Thoracic aorta (tissue), 2 donors: ENCODE measurements at regions not wholly inside any gene's neighbourhood (a gene's known extent, or its start where the extent isn't known, plus 50 kb on each side); places are given as distances from the start of the nearest gene placed in this dataset.

Source experiments
- ATAC-seq: fragments of 150-250 bp; one replicate; pipeline ENCODE4 v1.8.0; 2017; ENCODE audit warnings: low read depth; ENCODE audit not compliant: insufficient number of reproducible peaks, low FRiP score
- DNase-seq: peaks from one replicate; pipeline ENCODE4 v3.0.0-alpha.2; 2020; ENCODE audit warnings: low spot score
- H3K27ac ChIP-seq, 2 donors: fragments of 200-600 bp; sonication (generic); 1 replicate in 1 of 2; 2 replicates in 1 of 2; pipeline ENCODE4 v1.5.1; 2016; ENCODE audit warnings: mild to moderate bottlenecking in 2 of 2, moderate library complexity in 2 of 2
- H3K27me3 ChIP-seq: fragments of 200-600 bp; sonication (generic); replicated peaks from 2 replicates; pipeline ENCODE4 v1.6.0; 2016; ENCODE audit warnings: mild to moderate bottlenecking; ENCODE audit not compliant: insufficient read depth
- H3K36me3 ChIP-seq: fragments of 200-600 bp; sonication (generic); one replicate; pipeline ENCODE4 v1.5.1; 2016
- H3K4me1 ChIP-seq, 2 donors: fragments of 200-600 bp; sonication (generic); 1 replicate in 1 of 2; 2 replicates in 1 of 2; pipeline versions ENCODE4 v1.5.1 to v1.6.0; 2016; ENCODE audit warnings: low read depth in 2 of 2, mild to moderate bottlenecking in 1 of 2; ENCODE audit not compliant: control insufficient read depth in 1 of 2
- H3K4me3 ChIP-seq: fragments of 200-600 bp; sonication (generic); 2 replicates; pipeline ENCODE4 v1.5.1; 2016; ENCODE audit warnings: mild to moderate bottlenecking
- H3K9me3 ChIP-seq: fragments of 200-600 bp; sonication (generic); 2 replicates; pipeline ENCODE4 v1.5.1; 2016
- CTCF ChIP-seq: fragments of 200-600 bp; sonication (generic); IDR thresholded peaks from one replicate; pipeline ENCODE4 v1.5.1; 2019; ENCODE audit warnings: antibody characterized with exemption

GRCh38 chr20:43293068-43293786, 103.5 kb upstream of the PTPRT start:
- TF ChIP-seq CTCF: no peak
- Histone ChIP-seq H3K9me3 (no peaks in the 10 kb centered on the region), H3K27me3 (no peaks in the 10 kb centered on the region), H3K36me3 (no peaks in the 10 kb centered on the region), H3K4me1 (no peaks in the 10 kb centered on the region), H3K4me3 (no peak overlapping the region), H3K27ac (no peak overlapping the region)
- ATAC-seq: no peak
- no peak for DNase-seq

DNA sequence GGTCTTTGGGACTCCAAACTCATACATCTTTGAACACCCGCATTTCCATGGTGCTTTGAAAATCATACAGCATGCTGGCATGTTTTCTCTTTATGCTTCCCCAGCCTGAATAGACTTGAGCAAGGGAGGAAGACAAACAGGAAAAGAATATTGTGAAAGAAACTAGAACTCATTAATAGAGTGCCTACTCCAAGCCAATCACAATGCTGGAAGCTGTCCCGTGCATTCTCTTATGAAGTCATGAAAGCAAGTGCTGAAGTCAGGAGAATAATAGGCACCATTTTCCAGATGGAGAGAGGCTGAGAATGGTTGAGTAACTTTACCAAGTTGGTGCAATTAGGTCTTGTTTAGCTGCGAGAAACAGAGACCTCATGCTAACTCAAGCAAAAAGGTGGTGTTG, 102.5 kb upstream of the PTPRT start:
- ATAC-seq (no peak), DNase-seq (no peak)

GRCh38 chr20:43287637-43288036, 97.9 kb upstream of the PTPRT start:
- ATAC-seq (no peak), DNase-seq (no peak)
- H3K9me3 ChIP-seq: no peaks in the 10 kb centered on the region
- no peak for TF ChIP-seq CTCF
- no peaks in the 10 kb centered on the region for H3K36me3 ChIP-seq
- H3K27ac ChIP-seq: no peak overlapping the region
- H3K4me1 ChIP-seq: no peaks in the 10 kb centered on the region
- no peaks in the 10 kb centered on the region for H3K27me3 ChIP-seq
- no peak overlapping the region for H3K4me3 ChIP-seq

More for the DNA sequence above, 102.5 kb upstream of the PTPRT start:
- Histone ChIP-seq H3K9me3 (no peaks in the 10 kb centered on the region), H3K4me3 (no peak overlapping the region), H3K27ac (no peak overlapping the region), H3K4me1 (no peaks in the 10 kb centered on the region), H3K36me3 (no peaks in the 10 kb centered on the region), H3K27me3 (no peaks in the 10 kb centered on the region)
- no peak for TF ChIP-seq CTCF

GRCh38 chr20:43285170-43285569, 95.5 kb upstream of the PTPRT start:
- ATAC-seq: no peak
- no peaks in the 10 kb centered on the region for H3K36me3 ChIP-seq
- no peak for TF ChIP-seq CTCF
- DNase-seq: no peak
- H3K9me3 ChIP-seq: no peaks in the 10 kb centered on the region
- H3K4me3 ChIP-seq: no peak overlapping the region
- H3K27ac ChIP-seq: no peak overlapping the region
- H3K4me1 ChIP-seq: no peaks in the 10 kb centered on the region
- no peaks in the 10 kb centered on the region for H3K27me3 ChIP-seq

- no peaks in the 10 kb centered on the region for H3K4me1 ChIP-seq
- no peaks in the 10 kb centered on the region for H3K36me3 ChIP-seq
- H3K27ac ChIP-seq: no peak overlapping the region
- H3K4me3 ChIP-seq: no peak overlapping the region
- no peaks in the 10 kb centered on the region for H3K9me3 ChIP-seq
- no peak for TF ChIP-seq CTCF
- no peaks in the 10 kb centered on the region for H3K27me3 ChIP-seq
- DNase-seq: no peak
- no peak for ATAC-seq
These were observed 94.8 kb upstream of the PTPRT start for GRCh38 chr20:43284486-43284885.
